RWPE2 (cell line): ENCODE measurements at regions not wholly inside any gene's neighbourhood (a gene's known extent, or its start where the extent isn't known, plus 50 kb on each side); places are given as distances from the start of the nearest gene placed in this dataset.

Experiments
- ATAC-seq: fragments of 200-7000 bp; cut with Tn5 transposase; 3 replicates; pipeline ENCODE4 v1.9.1; 2021; ENCODE audit warnings: low read depth
- DNase-seq: peaks from one replicate; pipeline ENCODE4 v3.0.0-alpha.2; 2020; ENCODE audit warnings: low spot score
- H3K27ac ChIP-seq: fragments of 450-650 bp; 2 replicates; pipeline ENCODE4 v1.5.1; 2017; ENCODE audit warnings: mild to moderate bottlenecking; ENCODE audit not compliant: poor library complexity, severe bottlenecking
- H3K27me3 ChIP-seq: fragments of 250-450 bp; sonication (Bioruptor Pico); 2 replicates; pipeline ENCODE4 v1.5.1; 2021; ENCODE audit warnings: mild to moderate bottlenecking, moderate library complexity; ENCODE audit not compliant: insufficient read depth, poor library complexity, severe bottlenecking
- H3K36me3 ChIP-seq: fragments of 250-450 bp; sonication (Bioruptor Pico); 2 replicates; pipeline ENCODE4 v1.5.1; 2020; ENCODE audit warnings: low read depth, mild to moderate bottlenecking, moderate library complexity
- H3K4me1 ChIP-seq: fragments of 250-450 bp; sonication (Bioruptor Pico); 2 replicates; pipeline ENCODE4 v1.5.1; 2021; ENCODE audit warnings: mild to moderate bottlenecking, moderate library complexity; ENCODE audit not compliant: insufficient read depth, poor library complexity, severe bottlenecking
- H3K4me3 ChIP-seq: fragments of 250-450 bp; sonication (Bioruptor Pico); 2 replicates; pipeline ENCODE4 v1.5.1; 2021; ENCODE audit warnings: mild to moderate bottlenecking, moderate library complexity; ENCODE audit not compliant: severe bottlenecking
- H3K9me3 ChIP-seq: fragments of 250-450 bp; sonication (Bioruptor Pico); 2 replicates; pipeline ENCODE4 v1.5.1; 2021; ENCODE audit warnings: mild to moderate bottlenecking, moderate library complexity; ENCODE audit not compliant: severe bottlenecking
- CTCF ChIP-seq: fragments of 450-650 bp; IDR thresholded peaks from one replicate; pipeline ENCODE4 v1.5.1; 2017; ENCODE audit warnings: mild to moderate bottlenecking, moderate library complexity; ENCODE audit not compliant: poor library complexity, severe bottlenecking

GRCh38 chr3:159821110-159821509, 167.5 kb upstream of the IL12A start:
- no peak overlapping the region for H3K4me3 ChIP-seq
- H3K27ac ChIP-seq, result peak overlapping the region; percentile 96
- H3K9me3 ChIP-seq, result no peaks in the 10 kb centered on the region
- H3K27me3 ChIP-seq, result no peaks in the 10 kb centered on the region
- DNase-seq (no peak), ATAC-seq (no peak)
- H3K36me3 ChIP-seq, result no peaks in the 10 kb centered on the region
- H3K4me1 ChIP-seq, result peaks cover 46% of the 10 kb centered on the region
- TF ChIP-seq CTCF, result no peak

GRCh38 chr3:159821736-159822135, 166.9 kb upstream of the IL12A start:
- TF ChIP-seq CTCF, result no peak
- Histone ChIP-seq H3K27ac (peak overlapping the region; percentile 96), H3K27me3 (no peaks in the 10 kb centered on the region), H3K4me3 (no peak overlapping the region), H3K4me1 (peaks cover 46% of the 10 kb centered on the region), H3K36me3 (no peaks in the 10 kb centered on the region), H3K9me3 (no peaks in the 10 kb centered on the region)
- DNase-seq (no peak), ATAC-seq (no peak)

GRCh38 chr3:159823780-159824179, 164.9 kb upstream of the IL12A start:
- Histone ChIP-seq H3K27me3 (no peaks in the 10 kb centered on the region), H3K36me3 (no peaks in the 10 kb centered on the region), H3K4me1 (peaks cover 49% of the 10 kb centered on the region), H3K4me3 (no peak overlapping the region), H3K27ac (peak overlapping the region; percentile 96), H3K9me3 (no peaks in the 10 kb centered on the region)
- TF ChIP-seq CTCF, result no peak
- DNase-seq (no peak), ATAC-seq (no peak)

GRCh38 chr3:159824333-159824732, 164.3 kb upstream of the IL12A start:
- ATAC-seq (peak; percentile 89), DNase-seq (peak; percentile 70)
- Histone ChIP-seq H3K36me3 (no peaks in the 10 kb centered on the region), H3K27me3 (no peaks in the 10 kb centered on the region), H3K4me3 (no peak overlapping the region), H3K27ac (peak overlapping the region; percentile 96), H3K4me1 (peaks cover 55% of the 10 kb centered on the region), H3K9me3 (no peaks in the 10 kb centered on the region)
- TF ChIP-seq CTCF, result no peak

- H3K4me1 ChIP-seq, result peaks cover 60% of the 10 kb centered on the region
- TF ChIP-seq CTCF, result peak; percentile 34
- no peaks in the 10 kb centered on the region for H3K27me3 ChIP-seq
- no peak for ATAC-seq
- no peak for DNase-seq
- H3K36me3 ChIP-seq, result no peaks in the 10 kb centered on the region
- no peak overlapping the region for H3K4me3 ChIP-seq
- no peaks in the 10 kb centered on the region for H3K9me3 ChIP-seq
- peak overlapping the region; percentile 96 for H3K27ac ChIP-seq
These were observed 163.3 kb upstream of the IL12A start for GRCh38 chr3:159825216-159825854.
